Tibial artery (tissue), 4 donors: ENCODE measurements at regions not wholly inside any gene's neighbourhood (a gene's known extent, or its start where the extent isn't known, plus 50 kb on each side); places are given as distances from the start of the nearest gene placed in this dataset.

Source experiments
- DNase-seq, 2 donors: peaks; one replicate each; pipeline ENCODE4 v3.0.0-alpha.2; 2019
- H3K27ac ChIP-seq, 2 donors: fragments of 200-600 bp; sonication (generic) in 1 of 2; 1 replicate in 1 of 2; 2 replicates in 1 of 2; pipeline ENCODE4 v1.5.1; 2018 to 2019; ENCODE audit warnings: mild to moderate bottlenecking in 1 of 2
- H3K27me3 ChIP-seq, 2 donors: fragments of 200-600 bp; sonication (generic) in 1 of 2; one replicate each; pipeline versions ENCODE4 v1.5.1 to v1.6.0; 2016 to 2019
- H3K36me3 ChIP-seq, 3 donors: fragments of 200-600 bp; sonication (generic) in 2 of 3; one replicate each; pipeline ENCODE4 v1.5.1; 2016 to 2019; ENCODE audit warnings: mild to moderate bottlenecking in 2 of 3
- H3K4me1 ChIP-seq, 4 donors: fragments of 200-600 bp; sonication (generic) in 2 of 4; 1 replicate in 3 of 4; 2 replicates in 1 of 4; pipeline ENCODE4 v1.5.1; 2016 to 2019
- H3K4me3 ChIP-seq, 2 donors: fragments of 200-600 bp; sonication (generic) in 1 of 2; 1 replicate in 1 of 2; 2 replicates in 1 of 2; pipeline ENCODE4 v1.5.1; 2018 to 2019; ENCODE audit warnings: mild to moderate bottlenecking in 2 of 2
- H3K9me3 ChIP-seq, 3 donors: fragments of 200-600 bp; sonication (generic) in 1 of 3; one replicate each; pipeline ENCODE4 v1.5.1; 2016 to 2019
- CTCF ChIP-seq, 2 experiments: fragments of 200-600 bp in 1 of 2; fragments of 450-650 bp in 1 of 2; IDR thresholded peaks; one replicate each; pipeline ENCODE4 v1.5.1; 2017 to 2019; ENCODE audit warnings: antibody characterized with exemption in 2 of 2, mild to moderate bottlenecking in 1 of 2, moderate library complexity in 1 of 2
- intact Hi-C: fragments of 100-400 bp; cut with DNase I; formaldehyde crosslinking; loops from one replicate; pipeline ENCODE4 v1.15.0; 2023; ENCODE audit warnings: low total_unique reads

GRCh38 chr6:27838945-27839625, 73.1 kb downstream of the OR2B2 start:
- peaks cover 0 to 18% (median 8%) of the 10 kb centered on the region in 4 donors for H3K4me1 ChIP-seq
- no peak for TF ChIP-seq CTCF (IDR thresholded peaks at IDR 0.05)
- H3K4me3 ChIP-seq: peak overlapping the region; percentile 67 to 78
- no peaks in the 10 kb centered on the region for H3K27me3 ChIP-seq
- no peaks in the 10 kb centered on the region for H3K9me3 ChIP-seq
- H3K27ac ChIP-seq: peak overlapping the region; percentile 93 to 97
- intact Hi-C loops: loop anchor here (10.0 kb wide), 1 partner anchor 1814 kb away; a partner anchor contains a TSS
- no peaks in the 10 kb centered on the region for H3K36me3 ChIP-seq
- peak; percentile 69 to 91 for DNase-seq

- no peaks in the 10 kb centered on the region for H3K9me3 ChIP-seq
- intact Hi-C loops: loop anchor here (10.0 kb wide), 1 partner anchor 1814 kb away; a partner anchor contains a TSS
- H3K27ac ChIP-seq: peak overlapping the region; percentile 93 to 97
- peaks cover 0 to 18% (median 8%) of the 10 kb centered on the region in 4 donors for H3K4me1 ChIP-seq
- peak in 1 of 2 experiments; percentile 37 for TF ChIP-seq CTCF (IDR thresholded peaks at IDR 0.05)
- peak; percentile 68 to 88 for DNase-seq
- H3K4me3 ChIP-seq: peak overlapping the region; percentile 67 to 78
- no peaks in the 10 kb centered on the region for H3K27me3 ChIP-seq
- H3K36me3 ChIP-seq: no peaks in the 10 kb centered on the region
These were observed 73.9 kb downstream of the OR2B2 start for GRCh38 chr6:27838058-27838944.

DNA sequence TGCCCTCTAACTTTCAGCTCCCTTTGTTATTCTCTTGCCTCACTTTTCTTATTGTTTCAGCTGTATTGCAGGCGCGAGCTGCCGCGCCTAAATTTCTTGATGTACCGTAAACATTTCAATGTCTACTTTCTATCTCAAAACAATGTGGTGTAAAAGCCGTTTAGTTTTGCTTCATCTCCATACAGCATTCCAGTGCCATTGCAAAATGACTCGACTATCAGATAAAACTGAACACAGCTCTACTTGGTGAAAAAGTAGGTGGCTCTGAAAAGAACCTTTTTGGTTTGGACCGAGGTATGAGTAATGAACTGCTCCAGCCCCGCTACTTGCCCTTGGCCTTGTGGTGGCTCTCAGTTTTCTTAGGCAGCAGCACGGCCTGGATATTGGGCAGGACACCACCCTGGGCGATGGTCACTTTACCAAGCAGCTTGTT, 74.6 kb downstream of the OR2B2 start:
- peak overlapping the region; percentile 93 to 97 for H3K27ac ChIP-seq
- peaks cover 0 to 18% (median 8%) of the 10 kb centered on the region in 4 donors for H3K4me1 ChIP-seq
- H3K4me3 ChIP-seq: peak overlapping the region; percentile 67 to 78
- H3K9me3 ChIP-seq: no peaks in the 10 kb centered on the region
- TF ChIP-seq CTCF (IDR thresholded peaks at IDR 0.05): no peak
- no peaks in the 10 kb centered on the region for H3K27me3 ChIP-seq
- H3K36me3 ChIP-seq: no peaks in the 10 kb centered on the region
- intact Hi-C loops: loop anchor here (10.0 kb wide), 1 partner anchor 1813 kb away; a partner anchor contains a TSS
- peak in 1 of 2 donors; percentile 33 for DNase-seq

DNA sequence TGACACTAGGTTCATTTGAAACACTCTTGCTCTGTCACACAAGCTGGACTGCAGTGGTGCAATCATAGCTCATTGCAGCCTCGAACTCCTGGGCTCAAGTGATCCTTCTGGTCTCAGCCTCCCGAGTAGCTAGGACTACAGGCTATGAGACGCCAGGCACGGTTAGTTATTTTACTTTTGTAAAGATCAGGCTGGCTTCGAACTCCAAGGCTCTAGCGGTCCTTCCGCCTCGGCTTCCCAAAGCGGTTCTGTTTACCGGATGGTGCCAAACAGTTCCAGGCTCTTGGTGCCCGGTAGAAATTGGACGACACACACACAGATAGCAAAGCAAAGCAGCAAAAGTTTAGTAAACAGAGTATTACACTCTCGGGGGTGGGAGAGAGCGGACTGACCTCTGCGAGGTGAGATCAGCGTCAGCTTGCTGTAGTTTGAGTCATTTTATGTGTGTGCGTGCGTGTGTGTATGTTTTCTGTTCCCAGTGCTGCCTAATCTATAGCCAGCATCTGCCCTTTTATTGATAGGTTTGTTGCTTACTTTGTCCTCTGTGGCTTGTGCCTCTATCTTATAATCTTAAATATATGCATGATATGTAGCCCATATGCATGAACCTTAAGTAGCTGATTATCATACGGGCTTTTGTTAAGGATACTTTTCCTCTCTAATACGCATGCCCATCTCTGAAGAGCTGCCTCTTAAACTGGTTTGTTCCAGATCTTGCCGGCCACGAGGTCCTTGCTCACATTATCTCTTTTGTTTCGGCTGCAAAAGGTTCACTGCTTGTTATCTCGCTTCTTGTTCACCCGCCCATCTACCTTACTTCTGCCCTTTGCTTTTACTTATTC, 75.2 kb downstream of the OR2B2 start:
- no peaks in the 10 kb centered on the region for H3K27me3 ChIP-seq
- no peaks in the 10 kb centered on the region for H3K36me3 ChIP-seq
- peak; percentile 52 to 75 for DNase-seq
- peak overlapping the region; percentile 67 to 78 for H3K4me3 ChIP-seq
- intact Hi-C loops: loop anchor here (10.0 kb wide), 1 partner anchor 1812 kb away; a partner anchor contains a TSS
- peaks cover 0 to 18% (median 8%) of the 10 kb centered on the region in 4 donors for H3K4me1 ChIP-seq
- no peaks in the 10 kb centered on the region for H3K9me3 ChIP-seq
- H3K27ac ChIP-seq: peak overlapping the region; percentile 93 to 97
- no peak for TF ChIP-seq CTCF (IDR thresholded peaks at IDR 0.05)
